ENCODE measurements at regions not wholly inside any gene's neighbourhood (a gene's known extent, or its start where the extent isn't known, plus 50 kb on each side); places are given as distances from the start of the nearest gene placed in this dataset.

- peaks cover 11% of the 10 kb centered on the region for H3K4me1 ChIP-seq (ENCODE audit: insufficient read depth, low read length, poor library complexity, severe bottlenecking)
- no peaks in the 10 kb centered on the region for H3F3A ChIP-seq (ENCODE audit: low read depth)
- TF ChIP-seq, protein P1, sequence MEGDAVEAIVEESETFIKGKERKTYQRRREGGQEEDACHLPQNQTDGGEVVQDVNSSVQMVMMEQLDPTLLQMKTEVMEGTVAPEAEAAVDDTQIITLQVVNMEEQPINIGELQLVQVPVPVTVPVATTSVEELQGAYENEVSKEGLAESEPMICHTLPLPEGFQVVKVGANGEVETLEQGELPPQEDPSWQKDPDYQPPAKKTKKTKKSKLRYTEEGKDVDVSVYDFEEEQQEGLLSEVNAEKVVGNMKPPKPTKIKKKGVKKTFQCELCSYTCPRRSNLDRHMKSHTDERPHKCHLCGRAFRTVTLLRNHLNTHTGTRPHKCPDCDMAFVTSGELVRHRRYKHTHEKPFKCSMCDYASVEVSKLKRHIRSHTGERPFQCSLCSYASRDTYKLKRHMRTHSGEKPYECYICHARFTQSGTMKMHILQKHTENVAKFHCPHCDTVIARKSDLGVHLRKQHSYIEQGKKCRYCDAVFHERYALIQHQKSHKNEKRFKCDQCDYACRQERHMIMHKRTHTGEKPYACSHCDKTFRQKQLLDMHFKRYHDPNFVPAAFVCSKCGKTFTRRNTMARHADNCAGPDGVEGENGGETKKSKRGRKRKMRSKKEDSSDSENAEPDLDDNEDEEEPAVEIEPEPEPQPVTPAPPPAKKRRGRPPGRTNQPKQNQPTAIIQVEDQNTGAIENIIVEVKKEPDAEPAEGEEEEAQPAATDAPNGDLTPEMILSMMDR (conservative IDR thresholded peaks at IDR 0.05; ENCODE audit: low read length), result no peak
- TF ChIP-seq EZH2phosphoT487 (IDR thresholded peaks at IDR 0.05; ENCODE audit: borderline replicate concordance), result no peak
- no peaks in the 10 kb centered on the region for H4K20me1 ChIP-seq (ENCODE audit: insufficient read depth, low read length, poor library complexity, severe bottlenecking)
- no peaks in the 10 kb centered on the region for H3K9me2 ChIP-seq (replicated peaks; ENCODE audit: low read depth, low read length)
- no peaks in the 10 kb centered on the region for H3K9me3 ChIP-seq (ENCODE audit: insufficient read depth, low read depth, low read length)
- H3K9ac ChIP-seq (ENCODE audit: low read depth, low read length, poor library complexity, severe bottlenecking), result peak overlapping the region; percentile 47
- H3K79me2 ChIP-seq (ENCODE audit: insufficient read depth, low read length), result no peaks in the 10 kb centered on the region
- H3K4me2 ChIP-seq (ENCODE audit: low read depth, low read length, poor library complexity, severe bottlenecking), result peak overlapping the region; percentile 78
- H3K36me3 ChIP-seq (ENCODE audit: insufficient read depth, low read length), result no peaks in the 10 kb centered on the region
- peak overlapping the region; percentile 92 for H2AFZ ChIP-seq (ENCODE audit: low read length)
- no peaks in the 10 kb centered on the region for H3K27me3 ChIP-seq (ENCODE audit: insufficient read depth, low read length, poor library complexity, severe bottlenecking)
- peak overlapping the region; percentile 36 for H3K4me3 ChIP-seq (ENCODE audit: low read length, poor library complexity, severe bottlenecking)
Observed at GRCh38 chr2:83584672-83585071, 874.4 kb downstream of the SUCLG1 start.

DNA sequence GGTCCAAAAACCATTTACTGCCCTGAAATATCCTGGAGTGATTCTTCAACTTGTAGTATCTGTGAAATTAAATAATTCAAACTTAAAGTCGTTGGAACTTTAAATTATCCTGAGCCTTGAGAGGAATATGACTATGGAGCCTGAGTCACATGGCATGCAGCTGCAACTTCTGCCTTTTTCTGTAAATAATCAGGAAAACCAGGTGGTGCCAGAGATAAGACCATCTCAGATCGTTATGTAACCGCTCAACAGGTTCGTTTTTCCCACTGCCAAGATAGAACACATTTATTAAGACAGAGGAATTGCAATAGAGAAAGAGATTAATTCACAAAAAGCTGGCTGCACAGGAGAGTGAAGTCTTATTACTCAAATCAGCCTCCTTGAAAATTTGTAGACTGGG is 876.5 kb downstream of the SUCLG1 start:
- H3K4me2 ChIP-seq (ENCODE audit: low read depth, low read length, poor library complexity, severe bottlenecking), result no peak overlapping the region
- TF ChIP-seq, protein P1 (conservative IDR thresholded peaks at IDR 0.05; ENCODE audit: low read length), result no peak
- no peak for TF ChIP-seq EZH2phosphoT487 (IDR thresholded peaks at IDR 0.05; ENCODE audit: borderline replicate concordance)
- peaks cover 11% of the 10 kb centered on the region for H3K4me1 ChIP-seq (ENCODE audit: insufficient read depth, low read length, poor library complexity, severe bottlenecking)
- H2AFZ ChIP-seq (ENCODE audit: low read length), result peak overlapping the region; percentile 18; the same call in 1 of the 2 replicates
- H3K9ac ChIP-seq (ENCODE audit: low read depth, low read length, poor library complexity, severe bottlenecking), result no peak overlapping the region
- H3K9me2 ChIP-seq (replicated peaks; ENCODE audit: low read depth, low read length), result no peaks in the 10 kb centered on the region
- H3F3A ChIP-seq (ENCODE audit: low read depth), result no peaks in the 10 kb centered on the region
- H3K9me3 ChIP-seq (ENCODE audit: insufficient read depth, low read depth, low read length), result no peaks in the 10 kb centered on the region
- no peaks in the 10 kb centered on the region for H3K36me3 ChIP-seq (ENCODE audit: insufficient read depth, low read length)
- H4K20me1 ChIP-seq (ENCODE audit: insufficient read depth, low read length, poor library complexity, severe bottlenecking), result no peaks in the 10 kb centered on the region
- no peak overlapping the region for H3K4me3 ChIP-seq (ENCODE audit: low read length, poor library complexity, severe bottlenecking)
- H3K27me3 ChIP-seq (ENCODE audit: insufficient read depth, low read length, poor library complexity, severe bottlenecking), result no peaks in the 10 kb centered on the region
- H3K79me2 ChIP-seq (ENCODE audit: insufficient read depth, low read length), result no peaks in the 10 kb centered on the region

- H3K9me2 ChIP-seq (replicated peaks; ENCODE audit: low read depth, low read length), result no peaks in the 10 kb centered on the region
- TF ChIP-seq, protein P1 (conservative IDR thresholded peaks at IDR 0.05; ENCODE audit: low read length), result no peak
- no peak for TF ChIP-seq EZH2phosphoT487 (IDR thresholded peaks at IDR 0.05; ENCODE audit: borderline replicate concordance)
- H3K4me2 ChIP-seq (ENCODE audit: low read depth, low read length, poor library complexity, severe bottlenecking), result no peak overlapping the region
- H3K27me3 ChIP-seq (ENCODE audit: insufficient read depth, low read length, poor library complexity, severe bottlenecking), result no peaks in the 10 kb centered on the region
- H4K20me1 ChIP-seq (ENCODE audit: insufficient read depth, low read length, poor library complexity, severe bottlenecking), result no peaks in the 10 kb centered on the region
- H3K4me3 ChIP-seq (ENCODE audit: low read length, poor library complexity, severe bottlenecking), result no peak overlapping the region
- H3K79me2 ChIP-seq (ENCODE audit: insufficient read depth, low read length), result no peaks in the 10 kb centered on the region
- H3K9me3 ChIP-seq (ENCODE audit: insufficient read depth, low read depth, low read length), result no peaks in the 10 kb centered on the region
- no peaks in the 10 kb centered on the region for H3F3A ChIP-seq (ENCODE audit: low read depth)
- H3K4me1 ChIP-seq (ENCODE audit: insufficient read depth, low read length, poor library complexity, severe bottlenecking), result peaks cover 4% of the 10 kb centered on the region
- H3K9ac ChIP-seq (ENCODE audit: low read depth, low read length, poor library complexity, severe bottlenecking), result no peak overlapping the region
- no peak overlapping the region for H2AFZ ChIP-seq (ENCODE audit: low read length)
- H3K36me3 ChIP-seq (ENCODE audit: insufficient read depth, low read length), result no peaks in the 10 kb centered on the region
Observed at GRCh38 chr2:83579507-83579906, 879.6 kb downstream of the SUCLG1 start.

All from Loucy (cell line).